ENCODE measurements at regions not wholly inside any gene's neighbourhood (a gene's known extent, or its start where the extent isn't known, plus 50 kb on each side); places are given as distances from the start of the nearest gene placed in this dataset.
"Not testable (repeated sequence)": the region's sequence is repeated elsewhere in the genome, so short reads cannot be mapped to it uniquely, and the experiment has no call there.

DNA sequence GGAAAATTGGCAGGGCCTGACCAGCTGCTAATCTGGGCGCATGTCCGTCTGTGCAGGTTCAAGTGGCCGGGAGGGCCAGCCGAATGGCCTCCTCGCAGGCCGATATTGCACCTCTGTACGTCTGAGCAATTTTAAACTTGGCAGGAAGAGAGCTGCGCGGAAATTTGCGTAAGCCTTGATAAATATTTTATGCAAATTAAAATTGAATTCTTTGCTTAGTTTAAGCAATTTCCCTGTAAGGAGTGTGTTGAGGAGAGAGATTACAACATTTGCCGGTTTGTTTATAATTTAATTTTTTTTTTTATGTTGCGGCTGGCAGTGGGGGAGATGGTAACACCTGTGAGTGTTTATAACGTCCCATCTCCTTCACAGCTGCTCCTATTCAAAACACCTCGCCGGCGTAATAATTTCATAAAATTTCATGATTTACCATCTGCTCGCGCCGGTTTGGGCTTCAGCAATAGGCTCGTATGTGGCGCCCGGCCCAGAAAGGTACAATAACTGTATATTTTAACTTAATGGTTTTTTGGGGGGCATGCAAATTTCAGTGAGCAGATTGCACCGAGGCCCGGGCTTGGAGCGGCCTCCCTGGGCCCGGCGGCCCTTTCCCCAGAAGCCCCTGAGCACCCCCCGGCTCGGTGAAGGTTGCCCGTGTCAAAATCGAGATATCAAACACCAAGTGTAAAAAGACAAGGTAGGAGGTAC lies 269.4 kb upstream of the MVB12B start:
- DNase-seq, result peak; percentile 80

DNA sequence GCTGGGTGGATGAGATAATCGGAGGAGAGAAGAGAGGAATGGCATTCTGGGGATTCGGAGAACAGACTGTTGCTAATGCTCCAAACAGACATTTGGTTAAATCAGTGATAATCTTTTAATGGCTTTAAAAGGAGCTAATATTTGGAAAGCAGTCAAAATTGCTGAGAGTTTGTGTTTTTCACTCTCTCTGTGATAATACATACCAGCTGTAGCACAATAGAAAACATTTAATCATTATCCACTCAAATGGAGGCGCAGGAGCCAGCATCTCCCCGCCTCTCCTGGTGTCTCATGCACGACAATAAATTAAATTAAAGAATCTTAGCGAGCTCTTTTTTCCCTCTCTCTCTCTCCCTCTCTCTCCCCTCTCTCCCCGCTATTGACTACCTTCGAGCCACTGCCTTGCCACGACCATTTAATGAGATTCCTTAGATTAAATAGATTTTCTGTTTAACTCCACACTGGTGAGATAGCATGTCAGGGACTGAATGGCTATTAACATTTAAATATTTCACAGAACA lies 268.6 kb upstream of the MVB12B start:
- DNase-seq, result peak; percentile 80

DNA sequence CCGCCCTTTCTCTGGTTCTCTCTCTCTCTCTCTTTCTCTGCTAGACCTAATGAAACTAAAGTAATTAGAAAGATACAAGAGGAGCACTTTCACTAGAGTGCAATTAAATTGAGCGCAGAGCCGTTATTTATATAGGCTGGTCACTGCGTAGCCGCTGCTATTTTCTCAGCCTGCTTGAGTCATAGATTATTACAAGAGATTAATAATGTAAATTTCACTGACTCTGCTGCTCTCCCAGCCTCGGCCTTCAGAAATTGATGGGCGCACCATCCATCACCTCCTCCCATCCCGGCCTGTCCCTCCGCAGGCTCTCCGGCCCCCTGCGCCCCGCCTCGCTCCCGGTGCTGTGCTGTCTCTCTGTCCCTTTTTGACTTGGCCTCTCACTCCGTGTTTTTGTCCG lies 268.0 kb upstream of the MVB12B start:
- DNase-seq, result no peak

DNA sequence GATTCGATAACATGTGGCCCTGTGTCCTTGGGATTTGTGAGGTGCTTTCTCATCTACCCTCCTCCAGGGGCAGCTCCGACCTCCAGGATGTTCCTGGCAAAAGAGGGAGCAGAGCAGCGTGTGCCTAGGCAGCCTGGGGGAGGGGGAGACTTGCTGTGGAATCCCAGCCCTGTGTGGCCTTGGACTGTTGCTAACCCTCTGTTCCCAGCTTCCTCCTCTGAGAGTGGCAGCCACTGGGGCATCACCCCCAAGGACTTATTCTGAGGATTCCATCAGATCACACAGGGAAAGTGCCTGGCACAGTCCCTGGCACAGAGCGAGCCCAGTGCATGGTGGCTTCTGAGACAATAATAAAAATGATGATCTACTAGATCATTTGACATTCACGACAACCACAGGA lies 265.1 kb upstream of the MVB12B start:
- DNase-seq, result no peak

DNA sequence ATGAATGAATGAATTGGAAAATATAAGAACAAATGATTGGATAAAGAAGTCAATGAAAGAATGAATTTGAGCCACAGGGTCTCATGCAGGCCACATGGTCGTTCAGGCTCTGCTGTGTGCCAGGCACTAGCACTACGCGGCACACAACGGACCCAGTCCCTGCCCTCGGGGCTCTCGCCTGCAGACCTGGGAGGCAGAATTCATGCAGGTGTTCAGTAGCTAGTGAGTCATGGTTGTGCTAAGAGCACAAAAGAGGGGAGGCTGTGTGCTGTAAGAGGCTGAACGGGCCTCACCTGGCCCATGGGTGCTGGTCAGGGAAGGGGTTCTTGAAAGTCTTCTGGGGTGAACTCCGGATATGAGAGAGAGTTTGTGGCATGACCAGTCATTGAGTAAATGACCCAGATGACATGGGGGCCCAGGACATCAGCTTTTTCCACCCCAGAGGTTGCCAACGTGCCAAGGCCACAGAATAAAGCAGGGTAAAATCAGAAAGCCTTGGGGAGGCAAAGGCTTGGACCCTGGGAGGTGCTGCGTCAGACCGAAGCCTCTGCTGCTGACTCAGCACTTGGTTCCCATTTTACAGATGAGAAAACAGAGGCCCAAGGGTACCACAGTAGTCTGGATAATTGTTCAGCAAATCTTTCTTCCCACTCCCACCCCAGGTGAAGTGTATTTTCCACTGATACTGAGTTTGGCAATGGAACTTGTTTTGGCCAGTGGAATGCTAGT lies 264.3 kb upstream of the MVB12B start:
- DNase-seq, result no peak

DNA sequence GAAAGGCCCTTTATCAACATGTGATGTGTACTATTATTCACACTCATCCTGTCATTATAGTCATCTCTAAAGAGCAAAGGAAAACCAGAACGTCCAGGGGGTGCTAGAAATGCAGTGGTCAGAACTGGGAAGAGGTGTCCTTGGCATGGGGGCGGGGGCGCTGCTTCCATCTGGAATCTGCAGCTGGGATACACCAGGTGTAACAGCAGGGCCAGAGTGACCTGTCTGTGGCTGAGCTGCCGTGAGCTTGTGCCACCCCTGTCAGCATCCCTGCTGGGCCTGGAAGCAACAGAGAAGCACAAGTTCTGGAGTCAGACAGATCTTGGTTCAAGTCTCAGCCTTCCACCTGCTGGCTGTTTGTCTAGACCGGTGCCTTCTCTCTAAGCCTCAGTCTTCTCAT lies 263.3 kb upstream of the MVB12B start:
- no peak for DNase-seq

DNA sequence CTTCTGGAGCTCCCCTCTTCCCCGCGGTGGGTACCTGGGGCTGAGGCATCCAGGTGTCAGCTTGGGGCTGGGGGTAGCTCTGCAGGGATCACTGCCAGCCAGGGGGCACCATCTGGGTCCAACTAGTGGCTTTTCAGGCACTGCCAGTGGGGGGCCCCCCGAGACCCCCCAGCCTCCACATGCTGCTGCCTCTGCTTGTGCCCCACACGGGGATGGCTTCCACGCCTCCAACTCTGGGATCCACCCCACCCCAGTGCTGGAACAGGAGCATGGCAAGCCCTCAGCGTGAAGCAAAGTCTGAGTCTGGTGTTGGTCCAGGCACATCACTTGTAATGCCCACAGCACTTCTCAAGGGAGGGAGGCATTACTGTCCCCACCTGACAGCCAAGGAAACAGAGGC lies 260.5 kb upstream of the MVB12B start:
- DNase-seq, result no peak

DNA sequence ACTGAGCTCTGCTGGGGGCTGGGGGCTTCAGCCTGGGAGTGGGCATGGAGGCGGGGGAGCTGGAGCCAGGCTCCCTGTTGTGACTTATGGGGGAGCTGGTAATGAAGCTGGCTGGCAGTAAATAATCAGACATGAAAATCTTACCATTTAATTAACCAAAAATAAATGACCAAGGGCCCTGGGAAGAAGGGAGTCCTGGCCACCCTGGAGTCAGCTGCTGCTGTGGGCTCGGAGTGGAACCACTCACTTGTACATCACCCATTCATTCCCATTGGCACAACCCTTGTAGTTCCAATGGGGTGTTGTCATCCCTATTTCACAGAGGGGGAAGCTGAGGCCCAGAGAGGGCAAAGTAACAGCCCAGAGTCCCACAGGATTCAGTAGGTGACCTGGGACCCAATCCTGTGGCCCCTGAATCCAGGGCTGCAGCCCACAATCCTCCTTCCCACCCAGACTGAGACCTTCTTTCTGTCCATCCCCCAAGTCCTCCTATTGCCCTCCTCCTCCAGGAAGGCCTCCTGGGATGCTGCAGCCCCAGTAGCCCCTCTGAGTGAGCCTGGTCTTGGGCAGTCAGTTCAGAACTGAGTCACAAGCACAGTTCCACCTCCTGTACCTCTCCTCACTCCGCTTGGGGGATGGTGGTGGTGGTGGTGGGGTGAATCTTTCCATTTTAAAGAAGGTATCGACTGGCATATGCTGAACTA lies 259.4 kb upstream of the MVB12B start:
- DNase-seq, result no peak

DNA sequence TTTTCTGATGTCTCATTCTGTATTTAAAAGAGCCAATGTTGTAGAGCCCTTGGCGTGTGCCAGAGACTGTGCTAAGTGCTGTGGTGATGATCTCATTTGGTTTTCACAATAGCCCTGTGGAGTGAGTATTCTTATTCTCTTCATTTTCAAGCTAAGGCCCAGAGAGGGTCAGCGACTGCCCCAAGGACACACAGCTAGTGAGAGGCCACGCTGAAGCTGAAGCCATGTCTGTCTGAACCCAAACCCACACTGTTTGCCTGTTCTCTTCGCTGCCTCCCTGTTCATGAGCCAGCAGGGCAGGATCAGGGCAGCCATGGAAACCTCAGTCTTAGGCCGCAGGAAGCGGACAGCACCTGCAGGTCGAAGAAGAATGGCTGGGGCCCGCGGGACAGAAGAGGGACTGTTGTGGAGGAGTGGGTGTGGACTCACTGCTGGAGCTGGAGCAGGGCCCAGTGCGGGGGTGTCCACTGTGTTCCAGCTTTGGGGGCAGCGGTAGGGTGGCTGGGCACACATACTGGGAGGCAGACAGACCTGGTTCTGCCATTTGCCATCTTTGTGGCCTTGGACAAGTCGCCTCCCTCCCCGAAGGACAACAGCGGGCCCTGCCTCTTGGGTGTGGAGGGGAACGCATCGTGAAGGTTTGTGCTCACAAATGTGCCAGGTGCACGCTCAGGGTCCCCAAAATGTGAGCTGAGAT lies 257.9 kb upstream of the MVB12B start:
- no peak for DNase-seq

DNA sequence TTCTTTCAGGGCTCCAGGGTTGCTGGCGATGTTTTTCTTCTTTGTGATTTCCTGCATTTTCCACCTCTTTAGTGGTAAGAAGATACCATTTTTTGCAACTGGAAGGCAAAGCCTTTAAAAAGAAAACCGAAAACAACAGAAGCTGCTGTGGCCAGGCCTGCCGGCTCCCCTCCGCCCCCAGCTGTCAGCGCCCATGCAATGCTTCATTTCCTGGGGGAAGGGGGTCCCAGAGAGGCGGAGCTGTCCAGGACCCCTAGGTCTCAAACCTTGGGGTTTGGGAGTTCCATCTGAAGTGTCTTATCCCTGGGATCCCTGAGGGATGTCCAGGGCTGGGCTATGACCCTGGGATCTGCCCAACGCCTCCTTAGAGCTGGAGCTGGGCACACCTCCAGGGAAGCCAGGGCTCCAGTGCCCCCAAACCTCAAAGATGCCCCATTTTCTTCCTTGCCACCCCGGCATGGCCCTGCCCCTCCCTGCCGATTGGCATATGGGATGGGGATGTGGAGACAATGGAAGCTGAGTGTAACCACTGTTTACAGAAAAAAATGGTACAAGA lies 257.2 kb upstream of the MVB12B start:
- DNase-seq, result no peak

DNA sequence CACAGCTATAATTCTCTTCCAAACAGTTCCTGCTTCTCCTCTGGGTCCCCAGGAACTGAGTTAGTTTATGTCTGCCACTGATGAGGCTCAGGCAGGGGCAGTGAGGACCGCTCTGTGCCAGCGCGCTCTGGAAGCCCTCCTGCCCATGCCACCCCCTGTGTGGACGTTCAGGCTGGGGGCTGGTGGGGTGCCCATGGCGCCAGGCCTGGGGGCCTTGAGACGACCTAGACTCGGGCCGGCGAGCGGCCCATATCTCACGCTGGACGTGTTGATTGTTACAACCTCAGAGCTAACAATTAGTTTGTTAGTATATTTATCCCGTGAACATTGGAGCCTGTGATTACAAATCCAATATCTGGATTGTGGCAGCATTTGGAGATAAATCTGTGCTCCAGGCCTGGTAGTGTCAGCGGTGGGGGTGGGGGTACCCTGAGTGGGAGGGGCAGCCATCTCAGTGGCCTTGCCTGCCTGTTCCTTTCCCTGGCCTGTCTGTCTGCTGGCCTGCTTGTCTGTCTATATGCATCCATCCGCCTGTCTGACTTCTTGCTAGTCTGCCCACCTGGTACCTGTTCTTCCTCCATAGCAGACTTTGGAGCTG lies 256.5 kb upstream of the MVB12B start:
- no peak for DNase-seq

DNA sequence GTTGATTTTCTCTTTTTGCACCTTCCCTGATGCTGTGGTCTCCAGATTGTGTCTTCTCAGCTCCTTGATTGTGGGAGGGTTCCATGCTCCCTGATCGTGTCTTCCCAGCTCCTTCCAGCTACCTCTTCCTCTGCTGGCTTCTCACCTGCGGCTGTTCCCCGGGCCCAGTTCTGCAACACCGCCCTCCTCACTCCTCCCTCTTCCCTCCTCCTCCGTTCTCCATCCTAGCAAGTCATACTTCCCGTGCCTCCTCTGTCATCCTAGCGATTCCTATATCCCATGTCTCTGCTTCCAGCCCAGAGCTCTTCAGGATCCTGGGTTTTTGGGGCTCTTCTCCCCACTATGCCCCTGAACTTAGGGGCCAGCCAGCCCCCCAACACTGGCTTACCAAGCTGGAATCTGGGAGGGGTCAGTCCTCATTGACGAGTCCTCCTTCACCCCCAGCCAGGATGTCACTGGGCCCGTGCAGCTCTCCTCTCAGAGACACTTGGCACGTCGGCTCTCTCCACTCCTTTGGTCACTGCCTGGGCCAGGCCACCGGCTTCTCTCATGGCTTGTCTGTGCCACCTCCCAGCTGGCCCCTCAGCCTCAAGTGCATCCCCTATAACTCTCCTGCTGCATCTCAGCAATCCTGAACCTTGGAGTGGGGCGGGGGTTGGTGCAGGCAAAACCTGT lies 255.4 kb upstream of the MVB12B start:
- no peak for DNase-seq

DNA sequence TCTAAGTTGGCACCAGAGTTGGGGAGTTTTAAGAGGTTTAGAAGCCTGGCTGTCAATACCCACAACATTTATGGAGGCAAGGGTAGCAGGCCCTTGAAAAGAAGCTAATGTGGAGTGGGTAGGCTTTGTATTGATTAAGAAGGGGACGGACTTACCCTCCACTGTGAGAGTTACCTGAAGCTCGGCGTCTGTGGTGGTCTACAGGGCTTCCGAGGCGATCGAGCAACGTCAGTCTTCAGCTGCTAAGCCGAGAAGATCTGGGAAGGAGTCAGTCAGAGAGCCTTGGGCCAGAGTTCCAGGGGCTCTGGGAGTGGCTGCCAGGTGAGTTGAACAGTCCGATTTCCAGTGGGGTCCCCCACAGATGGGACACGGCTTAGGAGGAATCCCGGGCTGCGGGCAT lies 249.0 kb upstream of the MVB12B start:
- not testable (repeated sequence) for DNase-seq

DNA sequence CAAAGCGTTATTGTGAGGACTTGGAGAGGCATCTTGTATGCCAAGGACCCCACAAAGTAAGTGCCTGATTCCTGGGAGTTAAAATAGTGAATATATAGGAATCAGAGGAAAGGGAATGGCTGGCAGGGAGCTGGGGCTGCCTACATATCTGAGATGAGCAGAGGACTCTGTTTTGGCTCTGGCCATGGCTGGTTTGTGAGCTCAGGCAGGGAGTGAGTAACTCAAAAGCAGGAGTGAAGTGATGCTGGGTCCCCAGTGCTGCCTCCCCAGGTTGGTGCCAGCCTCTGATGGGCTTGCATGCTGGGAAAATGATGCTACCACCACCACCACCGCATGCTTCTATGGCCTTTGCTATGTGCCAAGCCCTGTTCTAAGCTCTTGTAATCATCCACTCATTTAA lies 246.0 kb upstream of the MVB12B start:
- no peak for DNase-seq

DNA sequence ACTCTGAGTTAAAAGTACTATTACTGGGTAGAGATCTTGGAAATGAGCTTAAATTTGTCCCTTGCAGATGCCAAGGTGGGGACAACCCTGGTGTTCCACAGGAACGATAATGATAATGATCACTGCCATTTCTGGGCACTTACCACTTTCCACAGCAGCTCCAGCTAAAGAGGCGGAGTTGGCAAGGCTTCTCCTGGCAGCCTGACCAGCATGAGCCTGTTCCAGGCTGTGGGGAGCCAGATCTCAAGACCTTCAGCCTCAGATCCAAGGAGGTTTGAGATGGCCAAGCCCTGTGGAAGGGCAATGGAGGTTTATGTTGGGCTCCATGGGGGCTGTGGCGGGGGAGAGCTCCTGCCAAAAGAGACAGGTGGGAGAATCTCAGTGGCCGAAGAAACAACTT lies 244.9 kb upstream of the MVB12B start:
- no peak for DNase-seq

DNA sequence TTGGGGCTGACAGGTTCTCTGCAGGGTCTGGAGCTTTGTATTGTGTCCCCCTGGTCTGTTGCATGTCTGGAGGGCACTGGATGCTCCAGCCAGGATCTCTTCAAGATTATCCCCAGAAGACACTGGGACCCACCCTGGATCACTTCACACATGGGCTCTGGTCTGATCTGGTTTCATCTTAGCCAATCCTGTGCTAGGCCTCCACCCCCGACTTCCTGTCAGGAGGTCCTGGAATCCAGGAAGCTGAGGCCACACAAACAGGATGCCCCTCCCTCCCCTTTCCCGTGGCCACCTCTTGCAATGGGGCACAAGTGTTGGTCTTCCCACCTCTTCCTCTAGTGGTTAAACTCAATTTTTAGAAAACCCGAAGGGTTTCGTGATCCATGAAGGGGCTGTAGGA lies 242.6 kb upstream of the MVB12B start:
- no peak for DNase-seq

DNA sequence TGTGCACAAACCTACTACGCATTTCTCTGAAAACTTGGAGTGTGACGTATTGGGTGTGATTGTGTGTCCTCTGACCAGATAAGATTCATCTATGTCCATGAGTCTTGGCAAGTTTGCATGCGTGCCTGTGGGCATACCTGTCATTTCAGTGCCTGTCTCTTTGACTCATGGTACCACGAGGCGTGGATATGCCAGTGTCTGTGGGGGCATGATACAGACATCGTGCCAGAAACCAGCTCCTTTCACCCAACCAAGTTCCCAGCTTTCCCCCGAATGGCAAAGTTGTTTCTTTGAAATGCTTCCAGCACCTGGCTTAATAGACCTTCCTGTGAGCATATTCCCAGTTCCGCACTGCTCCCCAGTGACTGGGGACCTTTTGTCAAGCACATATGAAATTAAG lies 241.9 kb upstream of the MVB12B start:
- no peak for DNase-seq

DNA sequence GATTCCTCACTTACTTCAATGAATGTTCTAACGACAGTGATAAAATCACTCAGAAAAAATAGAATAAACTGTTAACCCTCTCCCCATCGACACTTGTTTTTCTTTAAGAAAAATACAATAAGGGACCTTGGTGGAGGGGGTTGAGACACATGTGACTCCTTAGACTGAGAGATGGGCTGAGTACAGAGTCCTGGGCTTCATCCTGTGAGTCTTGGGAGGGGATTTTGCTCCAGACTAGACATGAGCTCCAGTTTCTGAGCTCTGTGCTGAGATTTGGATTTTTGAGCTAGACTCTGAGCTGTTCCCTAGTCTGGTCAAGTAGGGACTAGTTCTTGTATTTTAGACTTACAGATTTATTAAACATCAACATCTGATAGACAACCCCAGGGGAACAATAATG lies 241.5 kb upstream of the MVB12B start:
- no peak for DNase-seq

DNA sequence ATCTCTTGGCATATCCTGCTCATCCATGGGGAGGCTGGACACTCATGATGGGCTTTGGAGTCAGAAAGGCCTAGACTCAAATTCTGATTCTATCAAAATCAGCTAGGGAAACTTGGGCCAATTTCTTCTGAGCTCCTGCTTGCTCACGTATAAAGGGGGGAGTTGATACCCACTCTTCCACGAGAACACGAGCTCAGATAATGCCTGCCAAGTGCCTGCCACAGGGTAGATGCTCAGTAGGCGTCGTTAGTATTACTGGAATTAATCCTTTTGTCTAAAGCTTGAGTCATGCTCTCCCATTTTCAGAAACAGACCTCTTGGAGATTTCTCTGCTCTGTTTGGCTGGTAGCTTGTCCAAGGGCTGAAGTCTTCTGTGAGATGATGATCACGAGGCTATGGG lies 238.3 kb upstream of the MVB12B start:
- DNase-seq, result no peak

DNA sequence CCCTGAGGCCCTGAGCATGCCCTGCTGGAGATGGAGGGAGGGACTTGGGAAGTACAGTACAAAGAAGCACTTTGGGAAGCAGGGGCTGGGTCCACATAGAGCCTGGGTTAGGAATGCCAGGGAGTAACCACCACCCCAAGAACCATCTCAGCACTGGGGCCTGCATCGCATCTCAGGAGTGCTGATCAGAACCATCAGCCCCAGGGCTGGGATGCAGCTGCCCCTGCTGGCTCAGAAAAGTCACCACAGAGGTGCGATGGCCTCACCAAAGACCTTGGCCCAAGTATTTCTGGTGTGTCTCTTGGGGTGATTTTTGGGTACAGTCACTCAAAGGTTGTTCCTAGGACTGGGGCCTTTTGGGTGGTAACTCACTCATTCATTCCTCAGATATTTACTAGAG lies 236.8 kb upstream of the MVB12B start:
- DNase-seq, result no peak

DNA sequence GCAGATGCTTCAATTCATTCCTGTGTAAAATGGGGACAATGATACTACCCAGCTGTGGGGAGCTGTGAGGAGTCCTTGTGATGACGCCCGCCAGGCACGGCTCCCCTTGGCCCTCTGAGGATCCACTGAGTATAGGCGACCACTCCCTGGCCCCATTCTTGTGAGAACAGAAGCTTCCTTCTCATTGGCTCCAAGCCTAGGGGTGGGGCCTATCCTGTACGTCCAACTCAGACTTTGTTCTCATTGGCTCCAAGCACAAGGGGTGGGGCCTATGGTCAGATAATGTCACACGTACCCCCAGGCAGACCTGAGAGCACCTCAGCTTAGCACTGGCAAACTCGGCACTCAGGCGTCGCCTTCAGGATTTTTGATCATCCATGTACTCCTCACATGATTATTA lies 232.9 kb upstream of the MVB12B start:
- no peak for DNase-seq

Measured in DMS 273 treated with DMSO at 0.1 percent for 48 hours (cell line).